Astrocyte (in vitro differentiated cells and primary cell): ENCODE measurements at regions not wholly inside any gene's neighbourhood (a gene's known extent, or its start where the extent isn't known, plus 50 kb on each side); places are given as distances from the start of the nearest gene placed in this dataset.

Experiments used
- CTCF ChIP-seq: IDR thresholded peaks from 2 replicates; pipeline ENCODE4 v1.5.1; 2011; ENCODE audit warnings: low read depth, mild to moderate bottlenecking, inconsistent platforms, low read length, moderate library complexity; ENCODE audit not compliant: insufficient read depth
- EZH2 ChIP-seq: IDR thresholded peaks from 2 replicates; pipeline ENCODE4 v1.6.1; 2012; ENCODE audit warnings: mild to moderate bottlenecking, low read length, inconsistent platforms; ENCODE audit not compliant: insufficient read depth

GRCh38 chr14:84767434-84767833 lies 762.5 kb upstream of the FLRT2 start:
- TF ChIP-seq CTCF, result no peak
- no peak for TF ChIP-seq EZH2
